HG02678 (cell line): ENCODE measurements at regions not wholly inside any gene's neighbourhood (a gene's known extent, or its start where the extent isn't known, plus 50 kb on each side); places are given as distances from the start of the nearest gene placed in this dataset.
A peak's percentile ranks its signal among the peaks of the same experiment; 100 is the strongest.

ENCODE experiments used
- ATAC-seq: cut with Tn5 transposase; IDR thresholded peaks from one replicate; pipeline ENCODE4 v1.9.1; 2021; ENCODE audit warnings: mild to moderate bottlenecking, moderate library complexity; ENCODE audit not compliant: unreplicated experiment

DNA sequence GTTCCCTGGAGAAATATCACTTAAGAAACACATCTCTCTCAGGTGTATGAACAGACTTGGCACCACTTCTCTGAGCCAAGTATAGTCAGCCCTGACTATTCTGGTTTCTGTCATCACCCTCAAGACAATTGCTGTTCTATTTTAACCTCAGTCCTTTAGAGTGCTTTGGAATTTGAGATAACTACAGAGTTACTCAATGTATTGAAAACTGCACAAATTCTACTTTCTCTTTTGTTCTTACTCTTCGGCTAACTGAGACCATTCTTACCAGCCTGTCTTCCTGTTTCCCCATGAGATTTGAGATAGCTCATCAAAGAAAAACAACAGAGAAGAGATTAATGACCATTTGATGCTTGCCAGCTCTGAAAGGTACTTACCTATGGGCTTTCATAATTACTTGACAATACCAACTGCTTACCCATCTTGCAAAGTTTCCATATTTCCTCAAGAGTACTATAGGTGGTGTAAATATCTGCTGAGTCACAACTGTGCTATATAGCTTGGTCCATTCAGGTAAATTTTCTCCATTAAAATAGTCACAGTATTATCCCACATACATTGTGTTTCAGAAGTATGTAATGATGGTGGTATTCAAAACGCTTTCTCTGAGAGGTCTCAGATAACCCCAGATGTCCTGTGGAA lies 467.5 kb upstream of the CHST9 start:
- peak; percentile 54 for ATAC-seq

DNA sequence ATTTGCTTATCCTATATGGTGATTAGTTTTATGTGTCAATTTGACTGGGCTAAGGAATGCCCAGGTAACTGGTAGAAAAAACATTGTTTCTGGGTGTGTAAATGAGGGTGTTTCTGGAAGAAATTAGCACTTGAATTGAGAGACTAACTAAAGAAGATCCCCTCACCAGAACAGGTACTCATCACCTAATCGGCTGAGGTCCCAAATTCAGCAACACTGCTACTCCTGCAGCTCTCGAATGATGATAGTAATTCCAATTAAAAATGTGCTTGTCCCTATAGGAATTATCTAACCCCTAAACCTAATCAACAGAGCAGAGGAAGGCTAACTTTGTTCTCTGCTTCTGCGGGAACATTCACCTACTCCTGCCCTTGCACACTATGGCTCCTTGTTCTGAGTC lies 464.5 kb upstream of the CHST9 start:
- no peak for ATAC-seq

DNA sequence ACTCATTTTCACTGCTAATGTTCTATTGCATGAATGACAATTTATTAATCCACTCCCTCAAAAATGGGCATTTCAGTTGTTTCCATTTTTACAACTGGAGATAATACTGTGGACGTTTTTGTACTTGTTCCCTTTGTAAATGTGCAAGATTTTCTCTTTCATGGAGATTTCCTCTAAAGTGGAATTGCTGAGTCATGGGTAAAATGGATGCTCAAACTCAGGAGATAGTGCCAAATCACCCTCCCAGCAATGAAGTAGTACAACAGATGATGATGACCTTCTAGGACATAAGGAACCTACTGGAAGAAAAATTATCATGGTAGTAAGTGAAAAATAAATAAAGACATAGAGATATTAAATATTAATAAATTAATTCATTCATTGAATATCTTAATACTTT lies 460.8 kb upstream of the CHST9 start:
- ATAC-seq, result no peak

DNA sequence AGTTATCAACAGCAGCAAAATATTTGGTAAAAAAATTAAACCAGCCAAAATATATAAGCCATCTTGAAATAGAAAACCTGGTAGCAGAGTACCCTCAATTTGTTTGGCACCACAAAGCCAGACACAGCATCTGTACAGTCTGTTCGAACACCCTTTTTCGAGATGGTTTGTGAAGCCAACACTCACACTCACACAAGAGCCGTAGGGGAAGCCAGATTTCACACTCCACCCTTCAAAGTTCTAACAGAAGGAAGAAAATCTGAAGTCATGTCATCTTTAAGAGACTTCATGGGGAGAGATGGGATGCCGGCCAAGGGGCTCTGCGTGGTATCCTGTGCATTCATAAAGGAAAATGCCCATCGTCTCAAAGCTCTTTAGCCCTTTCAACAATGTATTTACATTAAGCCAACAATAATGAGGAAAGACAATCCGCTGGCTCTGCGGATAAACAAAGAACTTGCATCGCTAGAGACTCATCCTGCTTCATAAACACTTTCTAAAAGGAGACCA lies 451.5 kb upstream of the CHST9 start:
- ATAC-seq, result no peak

DNA sequence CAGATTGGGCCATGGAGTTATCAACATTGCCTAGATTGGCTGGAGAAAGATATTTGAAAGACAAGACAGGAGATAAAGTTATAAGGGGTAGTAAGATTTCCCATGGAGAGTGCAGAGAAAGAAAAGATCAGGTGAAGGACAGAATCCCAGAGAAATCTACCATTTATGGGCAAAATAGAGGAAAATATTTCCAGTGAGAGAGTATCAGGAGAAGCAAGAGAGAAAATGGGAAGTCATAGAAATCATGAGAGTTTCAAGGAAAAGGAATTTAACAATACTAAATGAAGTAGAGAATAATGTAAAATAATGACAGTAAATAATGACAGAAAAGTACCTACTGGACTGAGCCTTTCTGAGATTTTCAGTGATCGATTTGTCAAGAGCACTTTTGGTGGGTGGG lies 447.6 kb upstream of the CHST9 start:
- no peak for ATAC-seq

DNA sequence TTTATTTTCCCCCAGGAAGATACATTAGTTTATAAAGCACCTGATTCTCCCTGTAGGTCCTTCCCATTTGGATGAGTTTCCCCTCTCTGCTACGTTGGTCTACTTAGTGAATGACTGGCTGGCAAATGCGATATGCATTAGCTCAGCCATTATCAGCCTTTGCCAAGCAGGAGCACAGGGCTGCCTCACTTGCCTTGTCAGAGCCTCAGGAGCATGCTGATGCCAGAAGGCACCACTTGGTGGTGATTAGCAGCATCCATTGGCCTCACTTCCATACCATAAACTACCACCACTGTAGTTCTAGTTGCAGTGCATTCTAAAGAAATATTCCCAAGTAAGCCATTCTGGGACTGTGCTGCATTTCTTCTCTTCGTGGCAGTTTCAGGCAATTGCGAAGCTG lies 442.8 kb upstream of the CHST9 start:
- ATAC-seq, result no peak

DNA sequence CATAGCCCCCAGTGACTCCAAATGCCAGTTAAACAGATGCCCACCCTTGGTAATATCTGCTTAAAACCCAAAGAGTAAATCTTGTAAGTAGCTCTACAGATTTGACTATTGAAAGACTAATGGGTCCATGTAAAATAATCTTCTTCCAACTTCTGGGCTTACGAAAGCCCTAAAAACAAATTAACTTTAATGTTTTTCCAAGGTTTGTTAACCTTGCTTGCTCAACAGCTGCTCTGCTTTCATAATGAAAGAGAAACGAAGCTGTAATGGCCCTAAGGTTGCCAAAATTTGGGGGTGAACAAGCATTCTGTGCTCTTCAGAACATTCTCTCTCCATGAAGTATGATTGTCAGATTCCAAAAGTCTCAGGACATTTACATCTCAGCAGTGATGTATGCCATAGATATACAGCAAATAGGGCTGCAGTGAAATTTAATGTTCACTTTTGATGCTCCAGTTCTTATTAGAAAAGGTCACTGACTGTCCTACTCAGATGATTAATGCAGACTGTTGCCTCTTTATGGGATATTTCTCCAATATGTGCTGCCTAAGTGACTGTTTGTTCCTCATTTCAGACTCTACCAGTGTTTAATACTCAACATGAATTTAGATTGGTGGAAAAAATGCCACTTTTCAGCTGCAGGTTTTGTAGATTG lies 436.3 kb upstream of the CHST9 start:
- ATAC-seq, result no peak

DNA sequence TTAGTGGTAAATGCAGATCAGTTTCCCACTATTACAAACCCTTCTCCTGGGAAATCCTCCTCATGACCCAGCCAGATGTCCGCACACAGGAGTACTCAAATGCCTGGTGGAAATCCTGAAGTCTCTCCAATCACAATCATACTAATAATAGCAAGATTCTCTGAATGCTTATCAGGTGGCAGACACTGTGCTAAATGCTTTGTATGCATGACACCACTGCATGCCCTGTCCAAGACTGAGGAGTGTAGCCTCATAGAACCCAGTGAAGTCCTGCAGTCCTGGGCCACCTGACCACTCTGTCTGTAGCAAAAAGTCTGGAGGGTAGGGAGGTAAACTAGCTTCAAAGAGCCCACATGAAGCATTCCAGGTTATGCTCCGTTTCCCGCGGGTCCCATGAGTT lies 434.8 kb upstream of the CHST9 start:
- no peak for ATAC-seq

DNA sequence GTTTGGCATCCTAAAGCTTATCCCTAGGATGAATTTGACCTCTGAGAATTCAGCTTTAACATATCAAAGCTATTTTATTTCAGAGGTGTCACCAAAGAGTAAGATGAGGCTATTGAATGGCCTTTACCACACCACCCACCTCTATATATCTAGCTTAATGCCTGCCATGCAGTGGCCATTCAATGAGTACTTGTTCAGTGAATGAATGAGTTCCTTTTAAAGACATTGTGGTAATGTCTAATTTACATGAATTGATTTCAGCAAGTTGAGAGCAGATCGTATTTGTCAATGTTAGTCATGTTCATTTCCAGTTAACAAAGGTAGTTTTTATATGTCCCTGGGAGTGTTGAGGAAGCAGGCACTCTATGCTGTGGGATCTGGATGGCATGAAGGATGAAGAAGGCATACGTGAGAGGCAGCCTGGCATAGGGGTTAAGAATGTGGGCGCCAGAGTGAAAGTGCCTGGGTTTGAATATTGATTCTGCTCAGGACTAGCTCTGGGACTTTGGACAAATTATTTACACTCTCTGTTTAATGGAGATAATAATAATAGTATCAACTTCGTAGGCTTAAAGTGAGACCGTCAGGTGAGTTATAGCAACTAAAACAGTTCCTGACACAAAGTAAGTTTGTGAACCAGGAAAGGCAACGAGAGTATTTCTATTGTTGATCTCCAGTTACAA lies 434.1 kb upstream of the CHST9 start:
- no peak for ATAC-seq

DNA sequence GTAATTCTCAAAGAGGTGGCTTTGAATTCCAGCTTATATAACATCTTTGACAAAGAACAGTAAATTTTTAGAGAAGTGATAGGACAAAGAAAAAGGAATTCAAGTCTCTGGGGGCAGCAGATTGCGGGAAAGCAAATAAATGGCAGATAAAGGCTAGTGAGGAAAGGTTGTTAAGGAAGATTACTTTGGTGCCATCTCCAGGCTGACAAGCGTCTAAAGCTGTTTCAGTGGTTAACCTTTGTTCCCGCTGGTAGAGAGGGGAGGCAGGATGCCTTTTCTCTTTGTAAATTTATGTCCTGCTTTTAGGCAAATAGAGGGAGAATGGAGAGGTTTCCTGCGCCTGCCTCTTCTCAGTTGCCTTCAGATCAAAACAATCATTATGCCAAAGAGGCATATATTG lies 431.2 kb upstream of the CHST9 start:
- no peak for ATAC-seq

DNA sequence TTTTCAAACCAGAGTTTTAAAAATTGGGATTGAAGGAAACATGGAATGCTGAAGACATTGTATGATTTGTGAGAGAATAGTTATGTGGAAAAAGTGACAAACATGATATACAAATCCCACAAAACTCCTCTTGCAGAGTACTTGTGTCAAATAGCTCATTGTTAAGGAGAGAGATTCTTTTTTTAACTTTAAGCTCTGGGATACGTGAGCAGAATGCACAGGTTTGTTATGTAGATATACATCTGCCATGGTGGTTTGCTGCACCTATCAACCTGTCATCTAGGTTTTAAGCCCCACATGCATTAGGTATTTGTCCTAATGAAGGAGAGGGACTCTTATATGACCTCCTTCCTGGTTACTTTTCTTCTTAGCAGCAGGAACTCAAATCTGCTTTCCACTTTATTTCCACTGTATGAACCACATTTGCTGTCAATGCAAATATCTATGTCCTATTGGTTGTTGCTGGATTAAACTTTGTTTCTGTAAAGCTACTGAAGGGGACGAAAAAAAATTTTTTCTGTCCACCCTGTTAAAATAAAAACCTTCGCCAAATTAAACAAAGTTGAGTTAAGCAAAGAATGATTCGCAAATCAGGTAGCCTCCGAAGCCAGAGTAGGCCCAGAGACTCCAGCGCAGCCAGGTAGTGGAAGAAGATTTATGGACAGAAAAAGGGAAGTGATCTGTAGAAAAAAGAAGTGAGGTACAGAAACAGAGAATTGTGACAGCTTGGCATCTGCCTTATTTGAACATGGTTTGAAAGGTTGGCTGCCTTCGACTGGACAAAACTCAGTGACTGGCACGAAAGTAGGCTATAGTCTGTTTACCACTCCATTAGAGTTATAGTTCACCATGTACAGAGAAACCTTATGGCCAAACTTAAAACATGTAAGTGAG lies 430.1 kb upstream of the CHST9 start:
- no peak for ATAC-seq

DNA sequence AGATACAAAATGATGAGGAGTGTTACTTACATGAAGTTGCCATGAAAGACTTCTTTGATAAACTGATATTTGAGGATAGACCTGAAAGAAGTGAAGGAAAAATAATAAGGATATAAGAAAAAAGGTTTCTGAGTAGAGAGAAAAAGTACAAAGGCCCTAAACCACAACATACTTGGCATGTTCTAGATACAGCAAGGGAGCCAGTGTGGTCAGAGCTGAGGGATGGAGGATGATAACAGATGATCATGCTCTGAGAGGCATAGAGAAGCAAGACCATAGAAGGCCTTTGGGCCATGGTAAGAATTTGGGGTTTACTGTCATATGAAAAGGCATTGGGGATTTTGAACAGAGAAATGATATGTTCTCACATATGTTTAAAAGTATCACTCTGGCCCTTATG lies 424.1 kb upstream of the CHST9 start:
- ATAC-seq, result no peak

DNA sequence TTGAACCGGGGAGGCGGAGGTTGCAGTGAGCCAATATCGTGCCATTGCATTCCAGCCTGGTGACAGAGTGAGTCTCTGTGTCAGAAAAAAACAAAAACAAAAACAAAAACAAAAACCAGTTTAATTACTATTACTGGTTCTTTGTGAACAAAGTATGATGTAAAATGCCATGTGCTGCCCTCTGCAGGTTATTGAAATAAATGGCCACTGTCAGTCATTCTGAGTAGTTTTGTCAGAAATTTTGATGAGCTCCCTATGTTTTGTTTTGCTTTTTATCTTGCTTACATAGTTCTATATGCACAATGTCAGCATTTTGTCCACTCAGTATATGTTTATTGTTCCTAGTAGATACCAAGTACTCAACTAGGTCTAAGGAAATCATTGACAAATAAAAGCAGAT lies 423.6 kb upstream of the CHST9 start:
- no peak for ATAC-seq

DNA sequence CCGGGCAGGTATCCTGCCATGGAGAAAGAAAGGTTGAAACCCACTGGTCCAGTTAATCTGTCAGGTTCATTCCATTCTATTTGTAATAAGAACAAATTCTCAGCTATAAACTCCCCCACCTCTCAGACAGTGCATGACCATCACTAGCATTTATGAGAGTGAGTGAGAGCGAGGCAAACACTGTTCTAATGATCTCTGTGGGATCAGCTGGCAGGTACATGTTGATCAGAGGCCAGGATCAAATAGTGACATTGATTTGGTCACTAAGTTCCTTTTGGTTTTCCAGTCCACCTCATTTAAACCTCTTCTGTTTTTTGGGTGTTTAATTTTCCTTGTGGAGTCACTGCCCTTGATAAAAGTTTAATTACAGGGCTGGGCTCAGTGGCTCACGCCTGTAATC lies 423.1 kb upstream of the CHST9 start:
- no peak for ATAC-seq

DNA sequence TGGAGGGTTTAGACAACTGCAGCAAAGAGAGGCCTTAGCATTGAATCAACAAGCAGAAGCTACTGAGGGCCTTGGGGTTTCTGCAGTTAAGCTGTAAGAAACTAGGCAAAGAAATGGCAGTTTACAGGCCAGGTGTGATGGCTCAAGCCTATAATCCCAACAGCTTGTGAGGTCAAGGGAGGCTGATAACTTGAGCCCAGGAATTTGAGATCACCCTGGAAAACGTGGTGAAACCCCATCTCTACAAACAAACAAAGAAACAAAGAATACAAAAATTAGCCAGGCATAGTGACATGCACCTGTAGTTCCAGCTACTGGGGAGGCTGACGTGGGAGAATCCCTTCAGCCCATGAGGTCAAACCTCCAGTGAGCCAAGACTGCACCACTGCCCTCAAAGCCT lies 421.6 kb upstream of the CHST9 start:
- ATAC-seq, result no peak

DNA sequence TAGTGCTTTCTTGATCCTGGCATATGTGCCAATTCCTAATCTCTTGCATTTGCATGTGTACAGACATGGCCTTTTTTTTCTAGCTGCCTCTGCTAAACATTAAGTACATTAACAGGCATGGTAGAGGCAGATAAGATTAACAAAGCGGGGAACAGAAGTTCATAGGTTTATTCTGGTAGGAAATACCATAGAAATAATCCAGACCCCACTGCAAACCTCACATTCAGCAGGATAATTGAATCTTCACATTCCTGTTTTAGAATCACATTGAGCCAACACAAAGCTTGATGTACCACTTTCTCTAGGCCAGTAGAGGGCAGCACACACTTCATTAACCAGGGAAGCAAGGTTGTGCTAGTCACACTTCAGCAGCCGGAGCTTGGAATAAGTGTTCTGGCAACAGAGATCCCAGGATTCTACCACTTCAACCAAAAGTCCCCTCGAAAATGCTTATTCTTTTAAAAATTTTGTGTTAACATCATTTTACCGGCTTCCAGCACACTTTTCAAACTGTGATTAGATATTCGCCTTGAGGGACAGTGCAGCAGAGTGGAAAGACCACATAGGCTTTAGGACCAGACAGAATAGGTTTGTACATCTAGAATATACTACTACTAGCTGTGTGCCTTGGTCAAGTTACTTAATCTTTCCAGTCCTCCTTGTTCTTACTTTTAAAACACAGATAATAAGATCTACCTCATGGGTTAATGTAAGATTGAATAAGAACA lies 420.2 kb upstream of the CHST9 start:
- ATAC-seq, result peak; percentile 85

DNA sequence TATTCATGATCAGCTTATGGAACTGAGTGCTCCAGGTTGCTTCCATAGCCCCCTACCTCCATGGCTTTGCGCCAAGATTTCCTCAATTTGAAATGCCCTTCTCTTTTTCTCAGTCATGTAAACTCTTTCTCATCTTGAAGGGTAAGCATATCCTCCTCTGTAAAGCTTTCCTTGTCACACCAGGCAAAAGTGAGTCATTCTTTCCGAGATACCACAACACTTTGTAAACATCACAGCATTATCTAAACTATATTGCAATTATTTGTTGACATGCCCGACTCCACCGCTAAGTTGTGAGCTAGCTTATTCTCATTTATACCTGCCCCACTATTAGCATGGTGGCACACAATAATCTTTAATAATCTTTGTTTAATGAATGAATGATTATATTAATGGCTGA lies 419.5 kb upstream of the CHST9 start:
- no peak for ATAC-seq

DNA sequence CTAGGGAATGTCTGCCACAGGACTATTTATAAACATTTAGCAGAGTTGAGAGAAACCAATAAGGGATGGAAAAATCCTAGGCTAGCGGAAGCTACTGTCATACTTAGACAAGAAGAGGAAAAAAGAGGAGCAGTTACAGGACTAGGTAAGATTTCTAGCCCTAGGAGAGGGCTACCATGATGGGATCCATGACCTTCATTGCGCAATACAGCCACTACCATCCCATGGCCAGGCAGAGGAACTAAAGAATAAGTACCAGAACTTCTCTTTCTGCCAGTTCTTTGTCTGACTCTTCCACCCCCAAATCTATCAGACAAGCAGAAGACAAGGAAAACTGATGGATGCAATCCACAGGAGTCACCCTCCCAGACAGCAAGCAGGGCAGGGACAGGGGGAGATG lies 417.0 kb upstream of the CHST9 start:
- ATAC-seq, result no peak

DNA sequence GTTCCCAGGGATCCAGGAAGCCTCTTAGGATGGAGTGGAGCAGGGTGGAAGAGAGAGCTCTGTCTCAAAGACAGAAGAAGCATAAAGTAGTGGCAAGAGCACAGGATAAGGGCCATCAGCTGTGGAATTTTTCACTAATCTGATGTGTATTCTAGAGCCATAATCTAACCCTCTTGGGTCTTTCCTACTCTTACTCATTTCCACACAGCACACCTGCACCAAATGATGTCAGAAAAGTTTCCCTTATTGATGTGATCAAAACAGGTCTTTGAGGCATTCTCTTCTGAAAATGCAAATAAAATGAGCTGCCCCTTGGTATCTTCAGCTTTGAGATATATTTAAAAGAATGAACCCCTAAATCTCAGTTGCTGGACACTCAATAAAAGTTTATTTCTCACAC lies 415.1 kb upstream of the CHST9 start:
- no peak for ATAC-seq

DNA sequence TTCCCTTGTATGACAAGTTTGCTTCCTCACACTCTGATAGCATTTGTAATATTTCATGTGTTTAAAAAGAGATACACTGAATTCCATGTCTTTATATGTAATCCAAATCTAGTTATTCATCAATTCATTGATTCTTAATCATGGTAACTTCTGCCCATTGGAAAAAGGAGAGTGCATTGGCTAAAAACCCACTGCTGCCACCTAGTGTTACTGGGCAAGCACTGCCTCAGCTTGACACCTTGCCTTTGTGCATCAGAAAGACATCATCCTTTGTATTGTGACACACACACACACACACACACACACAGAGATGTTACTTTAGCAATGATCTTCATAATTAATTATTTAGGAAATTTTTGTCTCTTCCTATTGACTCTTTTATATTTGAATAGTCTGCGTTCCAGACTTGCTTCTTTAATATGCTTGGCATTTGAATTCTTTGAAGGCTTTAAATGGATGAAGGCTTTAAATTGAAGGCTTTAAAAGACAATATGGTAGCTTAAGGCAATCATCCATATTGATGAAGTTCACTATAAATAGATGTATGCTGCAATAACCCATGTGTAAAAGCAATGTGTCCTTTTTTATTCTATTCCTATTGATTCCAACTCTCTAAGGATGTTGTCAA lies 414.2 kb upstream of the CHST9 start:
- ATAC-seq, result peak; percentile 92
